GM21786 (cell line): ENCODE measurements at regions not wholly inside any gene's neighbourhood (a gene's known extent, or its start where the extent isn't known, plus 50 kb on each side); places are given as distances from the start of the nearest gene placed in this dataset.

Source experiments
- ATAC-seq: cut with Tn5 transposase; IDR thresholded peaks from one replicate; pipeline ENCODE4 v1.9.1; 2021; ENCODE audit not compliant: unreplicated experiment

DNA sequence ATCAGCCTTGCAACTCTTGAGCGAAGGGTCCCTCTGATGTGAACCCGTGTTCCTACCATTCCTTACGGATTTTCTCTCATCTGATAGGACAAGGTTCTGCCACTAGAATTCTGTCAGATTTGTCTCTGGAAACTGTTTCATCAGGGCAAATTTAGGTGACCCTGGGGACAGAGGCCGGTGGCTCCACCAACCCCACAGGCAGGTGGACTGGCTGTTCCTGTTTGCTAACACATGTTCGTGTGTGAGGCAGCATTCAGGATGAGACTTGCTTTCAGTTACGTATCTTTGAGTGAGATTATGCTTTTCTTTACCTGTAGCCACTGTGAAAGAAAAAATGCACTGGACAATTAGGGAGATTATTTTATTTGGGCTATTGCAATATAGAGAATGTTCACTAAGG is 449.9 kb downstream of the INHBA start:
- no peak for ATAC-seq

DNA sequence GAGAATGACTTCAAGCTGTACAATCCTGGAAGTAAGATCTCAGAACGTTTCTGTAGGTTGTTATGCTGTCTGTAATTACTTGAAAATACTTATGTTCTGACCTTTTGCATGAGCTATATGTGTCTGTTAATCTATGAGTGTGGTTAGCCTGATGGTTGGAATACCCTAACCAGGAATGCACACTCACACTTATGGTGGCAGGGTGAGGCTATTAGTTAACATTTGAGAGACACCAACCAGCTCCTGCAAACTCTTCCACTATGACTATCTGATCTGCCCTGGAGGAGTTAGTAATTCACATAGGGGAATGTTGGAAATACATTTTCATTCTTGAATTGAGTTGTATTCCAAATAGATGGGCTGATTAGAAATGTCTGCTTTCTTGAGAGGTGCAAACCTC is 450.3 kb downstream of the INHBA start:
- no peak for ATAC-seq

DNA sequence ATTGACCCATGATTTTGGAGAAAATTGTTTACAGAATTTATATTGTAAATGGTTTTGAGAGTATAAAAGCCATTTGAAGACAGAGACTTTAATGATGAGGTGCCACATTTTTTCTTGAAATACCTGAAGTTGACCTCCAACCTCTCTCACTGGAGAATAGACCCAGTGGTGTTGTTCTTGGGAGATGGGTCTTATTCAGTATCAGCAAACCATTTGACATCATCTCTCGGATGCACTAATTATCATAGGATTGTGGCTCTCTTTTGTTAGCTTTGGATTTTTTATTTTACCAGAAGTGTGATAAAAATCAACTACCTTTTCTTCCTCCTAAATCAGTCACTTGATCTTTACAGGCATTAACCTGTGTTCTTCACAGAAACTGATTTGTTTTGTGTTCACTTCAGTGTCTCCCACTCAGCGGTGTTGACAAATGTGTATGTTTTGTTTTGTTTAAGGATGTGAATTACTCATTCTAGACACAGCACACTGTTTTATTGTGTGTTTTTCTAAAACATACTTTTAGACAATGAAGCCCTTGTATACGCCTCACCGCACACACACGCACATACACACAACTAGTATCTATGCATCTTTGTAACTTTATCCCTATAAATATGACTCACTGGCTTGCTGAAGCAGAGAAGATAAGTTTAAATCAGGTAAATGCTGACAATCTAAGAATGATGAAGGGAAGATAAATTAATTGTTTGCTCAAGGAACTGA is 455.6 kb downstream of the INHBA start:
- ATAC-seq: no peak

DNA sequence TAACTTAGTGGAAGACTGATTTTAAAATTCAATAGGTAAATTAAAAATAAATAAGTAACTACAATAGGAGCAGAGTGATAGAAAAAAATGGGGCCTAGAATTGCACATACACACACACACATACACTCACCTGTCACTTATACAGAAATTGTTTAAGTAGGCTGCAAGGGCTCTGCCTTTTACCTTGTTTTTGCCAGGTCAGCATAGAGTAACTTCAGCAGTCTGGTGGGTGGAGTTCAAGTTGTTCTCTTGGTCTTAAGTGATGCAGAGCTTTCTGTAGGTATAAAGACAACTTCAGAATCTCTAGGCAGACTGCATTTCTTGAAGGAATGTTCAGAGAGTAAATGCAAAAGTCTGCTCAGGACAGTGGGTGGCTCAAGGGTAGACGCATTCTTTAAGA is 457.0 kb downstream of the INHBA start:
- no peak for ATAC-seq

DNA sequence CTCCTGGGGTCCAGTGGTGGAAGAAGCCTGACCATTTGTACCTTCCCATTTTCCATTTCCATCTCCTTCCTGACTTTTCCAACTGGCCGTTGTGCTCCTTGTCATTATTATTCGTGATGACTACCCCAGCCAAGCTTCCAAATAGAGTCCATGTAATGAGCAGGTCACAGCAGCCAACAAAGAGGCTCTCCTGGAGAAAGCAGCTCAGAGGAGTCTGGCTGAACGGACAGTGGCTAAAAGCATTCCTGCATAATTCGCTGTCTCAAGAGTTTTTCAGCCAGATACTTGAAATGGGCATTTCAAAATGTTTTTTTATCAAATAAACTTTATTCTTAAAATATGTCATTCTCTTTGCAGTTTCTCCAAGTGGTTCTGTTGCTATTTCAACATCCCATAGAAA is 458.6 kb downstream of the INHBA start:
- ATAC-seq: no peak

DNA sequence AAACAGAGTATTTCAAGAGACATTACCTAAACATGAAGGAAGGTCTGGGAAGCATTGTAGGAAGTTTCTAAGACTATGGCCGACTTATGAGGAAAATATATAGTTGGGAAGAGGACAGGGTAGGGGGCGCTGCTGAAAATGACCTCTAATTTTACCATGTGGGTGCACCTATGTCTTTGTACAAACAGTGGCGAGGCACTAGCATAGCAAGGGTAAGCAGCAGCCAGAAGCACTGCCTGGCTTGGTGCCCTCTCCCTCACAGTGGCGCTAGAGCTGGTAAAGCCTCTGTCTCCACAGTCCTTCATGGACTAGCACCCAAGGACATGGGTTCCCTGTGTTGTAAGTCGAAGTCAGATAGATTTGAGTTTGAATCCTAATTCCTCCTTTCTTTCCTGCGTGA is 461.2 kb downstream of the INHBA start:
- no peak for ATAC-seq

DNA sequence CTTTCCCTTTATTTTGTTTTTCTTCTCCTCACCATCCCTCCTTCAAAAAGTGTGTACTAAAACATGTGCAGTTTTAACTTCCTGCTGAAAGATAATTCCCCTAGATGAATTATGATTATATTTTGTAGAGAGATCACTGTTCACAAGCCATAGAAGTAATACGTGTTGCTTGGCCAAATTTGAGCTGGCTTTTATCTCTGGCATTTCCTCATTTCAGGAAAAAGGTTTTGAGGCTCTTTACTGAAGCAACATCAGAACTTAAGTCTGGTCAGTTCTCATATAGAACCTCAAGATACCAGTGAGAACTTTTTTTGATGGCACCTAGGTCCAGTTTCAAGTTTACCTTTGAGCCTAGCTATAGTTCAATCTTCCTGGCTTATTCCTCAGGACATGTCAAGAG is 463.3 kb downstream of the INHBA start:
- ATAC-seq: no peak

DNA sequence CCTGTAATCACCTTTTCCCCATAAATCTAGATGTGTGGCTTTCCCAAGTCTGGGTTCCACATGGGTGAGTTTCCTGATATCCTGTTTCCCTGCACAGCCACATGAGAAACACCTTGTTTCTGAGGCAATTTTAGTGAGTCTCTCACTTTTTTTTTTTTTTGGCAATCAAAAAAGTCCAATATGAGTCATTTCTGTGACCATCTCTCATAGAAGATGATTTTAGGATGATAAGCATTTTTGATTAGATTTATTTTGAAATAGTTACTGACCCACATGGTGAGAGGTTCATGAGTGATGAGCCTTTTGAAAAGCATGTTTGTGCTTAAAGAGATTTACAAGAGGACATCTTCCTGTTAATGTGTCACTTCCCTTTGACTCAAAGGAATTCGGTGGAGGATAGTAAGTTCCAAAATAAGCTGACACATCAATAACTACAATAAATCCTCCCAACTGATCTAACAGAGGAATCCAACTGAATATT is 464.0 kb downstream of the INHBA start:
- no peak for ATAC-seq

DNA sequence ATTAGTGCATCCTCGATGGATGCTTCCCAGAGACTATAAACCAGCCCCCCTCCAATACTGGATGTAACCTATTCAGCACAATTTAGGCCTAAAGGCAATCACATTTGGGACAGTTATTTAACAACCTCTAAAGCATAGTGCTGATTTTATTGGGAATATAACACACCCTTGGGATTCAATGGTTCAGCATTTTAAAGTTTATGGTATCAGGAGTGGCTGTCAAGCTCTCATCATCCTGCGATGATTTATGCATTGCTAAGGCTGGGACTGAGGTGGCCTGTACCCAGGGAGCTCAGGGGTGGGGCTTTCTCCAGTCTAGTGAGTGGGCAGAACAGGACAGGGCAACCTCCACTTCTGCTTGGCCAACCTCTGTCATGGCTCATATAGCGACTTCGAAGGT is 464.9 kb downstream of the INHBA start:
- no peak for ATAC-seq

DNA sequence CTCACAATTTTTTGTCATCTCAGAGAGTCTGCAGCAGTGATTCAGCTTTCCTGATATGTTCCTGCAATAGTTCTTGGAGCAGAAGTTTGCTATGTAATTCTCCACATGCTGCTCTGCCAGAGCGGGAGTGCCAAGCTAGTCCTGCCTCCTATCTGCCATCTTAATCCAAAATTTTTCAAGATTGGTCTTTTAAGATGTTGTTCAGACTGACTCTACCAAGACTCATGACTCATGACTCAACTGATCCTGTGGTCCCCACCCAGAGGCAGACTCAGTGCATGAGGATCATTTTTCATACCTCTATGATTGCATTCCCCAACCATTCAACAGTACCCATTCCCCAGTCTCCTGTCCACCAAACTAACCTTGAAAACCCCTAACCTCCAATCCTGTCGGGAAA is 470.8 kb downstream of the INHBA start:
- ATAC-seq: no peak

DNA sequence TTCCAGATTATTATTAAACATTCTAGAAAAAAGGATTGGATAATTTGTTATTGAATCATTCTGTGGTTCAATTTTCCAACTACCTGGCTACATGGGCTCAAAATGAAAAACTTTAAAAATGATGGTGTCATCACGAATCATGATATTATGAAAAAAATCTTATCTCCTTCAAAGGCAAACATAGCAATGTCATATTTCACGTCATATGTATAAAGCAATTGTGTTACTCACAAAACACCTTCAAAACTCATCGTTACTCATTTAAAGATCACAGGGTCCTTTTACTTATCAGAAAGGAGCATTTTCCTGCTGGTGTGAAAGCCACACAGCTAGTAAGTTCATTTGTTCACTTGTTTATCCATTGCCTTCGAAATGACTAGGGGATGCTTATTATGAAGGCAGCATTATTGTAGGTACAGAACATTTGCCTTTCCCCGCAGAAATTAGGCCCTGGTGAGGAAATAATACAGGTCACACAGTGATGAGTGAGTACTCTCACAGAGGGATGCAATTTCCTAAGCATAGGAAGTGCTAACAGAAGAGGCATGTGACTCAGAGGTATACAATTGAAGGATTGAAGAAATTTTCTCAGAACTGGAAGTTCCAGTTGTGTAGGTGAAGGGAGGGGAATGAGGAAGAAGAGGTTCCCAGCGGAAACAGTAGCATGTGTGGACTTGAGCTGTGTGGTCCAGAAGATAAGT is 478.7 kb downstream of the INHBA start:
- no peak for ATAC-seq

DNA sequence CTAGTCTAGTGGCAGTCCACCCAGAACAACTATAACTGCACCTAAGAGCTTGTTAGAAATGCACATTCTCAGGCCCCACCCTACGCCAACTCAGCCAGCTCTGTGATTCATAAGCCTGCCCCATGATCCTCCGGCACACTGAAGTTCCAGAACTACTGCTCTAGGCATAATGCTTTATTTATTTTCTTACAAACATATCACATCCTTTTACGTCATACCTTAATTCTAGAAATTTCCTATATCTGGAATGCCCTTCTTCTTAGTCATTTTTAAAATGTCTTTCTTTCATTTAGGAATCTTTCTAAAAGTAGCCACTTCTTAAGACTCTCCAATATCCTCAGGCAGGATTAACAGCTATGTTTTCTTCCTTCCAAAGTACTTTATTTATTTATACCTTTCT is 480.1 kb downstream of the INHBA start:
- no peak for ATAC-seq

DNA sequence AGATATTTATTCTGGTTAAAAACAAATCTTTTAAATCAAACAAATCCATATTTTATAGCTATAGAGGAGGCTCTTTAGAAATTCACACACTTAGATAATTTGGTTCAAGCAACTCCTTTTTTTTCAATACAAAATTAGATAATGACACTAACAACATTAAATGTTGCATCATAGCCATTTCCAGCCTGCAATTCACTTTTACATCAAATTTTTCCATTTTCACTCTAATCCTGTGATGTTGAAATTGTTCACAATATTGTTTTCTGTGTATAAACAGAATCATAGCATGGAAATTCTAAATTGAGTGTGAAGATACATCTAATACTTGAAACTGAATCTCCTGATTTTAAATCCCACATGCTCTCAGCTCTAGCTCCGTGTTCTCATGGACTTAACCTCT is 482.6 kb downstream of the INHBA start:
- no peak for ATAC-seq

DNA sequence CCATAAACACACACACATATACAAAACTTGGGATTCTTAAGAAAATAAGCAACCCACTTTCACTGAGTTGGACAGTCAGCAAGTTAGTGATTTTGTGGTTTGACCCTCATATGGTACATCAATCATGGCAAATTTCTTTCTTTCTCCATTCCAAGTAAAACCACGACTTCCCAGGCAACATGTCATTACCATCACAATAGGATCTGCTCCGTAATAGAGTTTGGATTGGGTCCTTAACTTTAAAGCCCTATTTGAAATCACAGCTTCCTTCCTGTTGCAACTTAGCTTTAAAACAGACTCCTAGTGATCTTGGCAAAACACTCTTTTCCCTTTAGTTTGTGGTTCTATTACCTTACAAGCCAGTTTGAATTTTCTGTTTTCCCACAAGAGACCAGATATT is 483.6 kb downstream of the INHBA start:
- ATAC-seq: no peak

DNA sequence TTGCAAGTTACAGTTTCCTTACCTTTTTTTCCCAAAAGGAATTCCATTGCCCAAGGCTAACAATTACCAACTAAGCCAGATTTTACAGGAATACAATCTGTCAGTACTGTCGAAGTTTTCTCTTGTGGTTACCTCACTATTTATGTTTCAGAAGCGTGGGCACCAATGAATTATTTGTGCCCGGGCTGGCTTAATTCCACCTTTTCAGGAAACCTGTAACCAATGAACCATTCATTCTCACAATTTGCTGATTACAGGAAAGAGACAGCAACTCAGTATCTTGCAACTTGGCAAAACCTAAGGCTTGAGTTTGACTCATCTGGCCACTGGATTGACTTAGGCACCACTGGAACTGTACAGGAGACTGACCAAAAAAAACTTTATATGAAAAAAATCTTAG is 485.6 kb downstream of the INHBA start:
- no peak for ATAC-seq

DNA sequence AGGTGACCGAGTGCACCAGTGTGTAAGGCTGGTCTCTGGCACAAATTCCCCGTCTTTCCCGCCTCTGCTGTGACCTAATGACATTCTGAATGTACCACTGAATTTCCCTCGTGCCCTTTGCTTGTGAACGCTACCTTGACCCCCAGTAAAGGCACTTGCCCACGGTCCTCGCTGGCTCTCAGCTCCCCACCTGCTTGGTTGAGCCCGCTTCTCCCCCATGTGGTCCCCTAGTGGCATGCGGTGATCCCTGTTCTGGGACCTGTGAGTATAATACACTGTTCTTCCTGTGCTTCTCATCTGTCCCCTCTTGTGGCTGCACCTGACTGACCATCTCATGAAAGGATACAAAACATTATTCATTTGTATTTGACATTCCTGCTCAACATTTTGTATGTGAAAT is 495.7 kb downstream of the INHBA start:
- ATAC-seq: no peak

DNA sequence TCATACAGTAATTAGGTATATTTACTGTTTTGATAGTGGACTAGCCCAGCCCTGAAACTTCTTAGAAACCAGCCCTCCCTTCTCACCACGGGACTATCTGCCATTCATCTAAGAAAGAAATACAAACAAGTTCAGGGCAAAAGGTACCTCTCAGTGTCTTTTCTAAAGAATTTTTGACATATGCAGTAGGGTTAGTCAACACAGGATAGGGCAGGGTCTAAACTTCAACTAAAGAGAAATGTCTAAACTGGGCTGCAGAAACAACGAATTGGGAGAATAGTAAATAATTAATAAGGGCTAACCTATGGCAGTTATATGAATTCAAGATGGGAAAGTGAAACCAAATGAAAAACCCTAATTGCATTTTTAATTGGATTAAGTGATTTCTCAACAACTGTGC is 496.6 kb downstream of the INHBA start:
- no peak for ATAC-seq

DNA sequence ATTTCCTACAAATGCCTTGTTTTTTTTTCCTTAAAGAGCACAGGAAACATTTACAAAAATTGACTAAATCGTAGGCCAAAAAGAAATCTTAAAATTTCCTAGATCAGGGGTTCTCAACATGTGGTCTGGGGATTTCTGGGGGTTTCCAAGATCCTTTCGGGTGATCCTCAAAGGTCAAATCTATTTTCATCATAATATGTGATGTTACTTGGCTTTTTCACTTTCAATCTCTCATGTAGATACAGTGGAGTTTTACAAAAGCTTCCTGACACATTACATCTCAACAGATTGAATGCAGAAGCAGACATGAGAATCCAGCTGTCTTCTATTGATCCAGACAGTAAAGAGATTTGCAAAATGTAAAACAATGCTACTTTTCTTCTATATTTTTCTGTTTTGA is 497.3 kb downstream of the INHBA start:
- peak; percentile 64 for ATAC-seq

DNA sequence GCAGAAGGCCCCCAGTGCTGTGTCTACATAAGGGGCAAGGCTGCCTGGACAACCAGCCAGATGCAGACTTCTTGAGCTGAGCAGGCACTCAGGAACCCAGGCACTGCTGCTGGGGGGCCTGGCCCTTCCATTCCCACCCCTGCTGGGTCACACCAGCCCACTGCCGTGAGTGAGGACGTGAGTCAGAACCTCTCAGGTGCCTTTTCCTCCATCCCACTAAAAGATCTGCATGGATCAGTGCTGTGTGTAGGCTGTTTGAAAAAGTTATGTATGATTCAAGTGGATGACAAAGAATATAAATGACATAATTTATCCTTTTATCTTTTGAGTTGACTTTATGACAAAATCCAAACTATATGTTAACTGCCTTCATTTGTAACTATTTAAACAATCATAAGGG is 499.3 kb downstream of the INHBA start:
- ATAC-seq: no peak

DNA sequence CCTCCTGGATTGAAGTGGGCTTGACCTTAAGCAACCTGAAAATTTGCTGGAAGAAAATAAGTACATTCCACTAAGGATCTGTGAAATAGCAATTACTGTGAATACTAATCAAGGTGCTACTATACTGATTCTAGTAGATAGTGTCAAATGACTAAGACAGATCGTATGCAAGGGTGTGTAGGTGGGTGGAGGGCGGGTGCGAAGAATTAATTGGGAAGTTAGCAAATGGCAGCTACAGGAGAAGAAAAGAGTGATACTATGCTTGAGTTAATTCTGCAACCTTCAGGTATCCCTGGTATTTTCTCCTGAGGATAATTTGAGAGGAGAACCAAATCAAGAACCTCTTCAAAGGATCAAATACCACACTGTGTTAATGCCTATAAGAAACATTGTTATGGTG is 501.9 kb downstream of the INHBA start:
- ATAC-seq: no peak

DNA sequence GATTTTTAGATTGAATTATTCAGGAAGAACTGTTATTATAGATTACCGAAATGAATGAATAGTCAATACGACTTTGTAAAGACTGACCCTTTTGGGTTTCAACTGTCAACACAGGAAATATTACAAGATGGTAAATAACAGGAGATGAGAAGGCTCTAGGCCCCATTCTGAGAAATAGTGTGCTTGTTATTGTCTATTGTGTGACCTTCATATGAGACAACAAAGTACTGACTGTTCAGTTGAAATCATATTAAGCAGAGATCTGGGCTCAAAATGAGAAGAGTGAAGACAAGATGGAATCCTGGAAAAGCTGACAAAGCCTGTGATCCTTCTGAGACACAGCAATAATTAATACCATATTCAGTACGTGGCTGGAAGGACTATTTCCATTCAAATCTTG is 503.8 kb downstream of the INHBA start:
- no peak for ATAC-seq

DNA sequence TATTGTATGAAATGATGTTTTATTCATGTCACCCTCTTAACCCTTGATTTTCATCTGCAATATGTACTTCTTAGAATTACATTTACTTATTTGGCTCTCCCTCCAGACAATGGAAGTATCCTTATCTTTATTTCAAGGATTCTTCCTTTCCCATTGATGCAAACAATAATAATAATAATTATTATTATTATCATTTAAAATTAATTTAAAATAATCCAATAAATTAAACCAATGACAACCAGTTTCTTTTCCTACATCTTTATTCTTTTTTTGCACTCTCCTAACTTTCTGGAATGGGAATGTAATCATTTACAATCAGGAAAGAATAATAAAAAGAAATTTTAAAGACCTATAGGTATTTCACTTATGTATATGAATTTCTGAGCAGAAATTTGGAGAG is 504.4 kb downstream of the INHBA start:
- no peak for ATAC-seq

DNA sequence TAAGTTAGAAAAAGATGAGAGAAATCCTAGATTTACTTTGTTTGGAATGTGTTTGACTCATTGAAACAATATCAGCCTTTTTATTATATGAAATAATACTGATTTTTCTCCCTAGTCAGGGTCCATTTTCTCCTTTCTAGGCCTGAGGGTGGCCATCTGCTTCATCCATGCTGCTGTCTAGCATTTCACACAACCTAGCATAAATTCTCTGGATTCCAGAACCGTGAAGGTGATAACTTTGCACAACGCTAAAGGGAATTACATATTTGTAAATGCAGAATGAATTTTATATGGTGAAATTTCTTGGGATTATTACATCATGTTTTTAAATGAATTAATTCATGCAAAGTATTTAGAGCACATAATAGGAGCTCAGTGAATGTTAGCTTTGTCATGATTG is 505.1 kb downstream of the INHBA start:
- no peak for ATAC-seq
